ENCODE measurements at regions not wholly inside any gene's neighbourhood (a gene's known extent, or its start where the extent isn't known, plus 50 kb on each side); places are given as distances from the start of the nearest gene placed in this dataset.

DNA sequence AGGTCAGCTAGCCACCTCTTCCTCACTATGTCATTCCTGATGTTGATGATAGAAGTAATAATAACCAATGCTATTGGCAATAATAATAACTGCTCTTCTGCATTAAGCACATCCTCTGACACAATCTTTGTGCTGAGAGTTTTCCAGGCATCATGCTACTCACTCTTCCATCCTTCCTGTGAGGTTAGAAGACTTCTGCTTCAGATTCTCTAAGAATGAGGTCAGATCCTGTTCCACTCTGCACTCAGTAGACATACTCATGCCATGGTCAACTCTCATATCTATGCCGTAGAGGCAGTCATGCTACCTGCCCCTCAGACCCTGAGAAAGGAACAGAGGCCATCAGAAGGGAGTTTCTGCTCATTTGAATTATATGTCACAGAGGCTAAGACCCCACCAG is 98.1 kb upstream of the TOP1 start:
- H3K27me3 ChIP-seq (ENCODE audit: control insufficient read depth in 3 of 3, insufficient read depth in 3 of 3, low read length in 2 of 3) = no peaks in the 10 kb centered on the region
- 71 to 78% methylated on average over 1 of the region's 1 CpG for WGBS, 2 donors

DNA sequence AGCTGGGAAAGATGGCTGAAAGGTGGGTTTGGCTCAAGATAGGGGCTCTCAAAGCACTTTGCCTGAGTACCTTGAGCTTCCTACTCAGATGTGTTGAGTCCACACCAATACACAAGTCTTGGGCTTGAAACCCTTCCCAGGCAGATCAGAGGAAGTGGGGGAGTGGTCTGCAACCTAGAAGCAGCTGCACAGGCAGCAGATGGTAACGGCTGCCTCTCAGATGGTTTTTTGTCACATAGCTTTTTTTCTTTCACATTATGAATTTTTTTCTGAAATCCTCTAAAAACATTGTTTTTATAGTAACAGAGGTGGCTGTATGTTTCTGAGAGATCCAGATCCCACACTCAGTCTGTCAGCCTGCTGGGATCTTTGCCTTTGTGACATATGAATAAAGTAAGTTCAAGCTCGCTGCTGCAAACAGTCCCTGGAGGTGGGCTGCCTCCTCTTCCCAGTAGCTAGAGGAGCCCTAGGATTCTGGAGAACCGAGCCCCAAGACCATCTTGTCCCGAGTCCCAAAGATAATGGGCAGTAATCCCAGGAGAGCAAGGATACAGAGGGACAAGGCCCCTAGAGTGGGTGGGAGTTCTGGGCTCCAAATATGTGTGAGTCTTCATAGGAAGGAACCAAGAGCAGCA is 97.1 kb upstream of the TOP1 start:
- Histone ChIP-seq H3K36me3 (ENCODE audit: control insufficient read depth in 4 of 4, insufficient read depth in 4 of 4, low read length in 4 of 4) (no peaks in the 10 kb centered on the region), H3K27me3 (ENCODE audit: control insufficient read depth in 3 of 3, insufficient read depth in 3 of 3, low read length in 2 of 3) (no peaks in the 10 kb centered on the region), H3K9me3 (ENCODE audit: control insufficient read depth in 4 of 4, insufficient read depth in 3 of 4, low read length in 3 of 4) (no peaks in the 10 kb centered on the region), H3K9ac (ENCODE audit: insufficient read depth in 1 of 2, low read length in 2 of 2) (no peak overlapping the region), H3K27ac (ENCODE audit: low read depth in 1 of 2, low read length in 1 of 2) (no peak overlapping the region), H3K4me1 (ENCODE audit: control insufficient read depth in 5 of 5, insufficient read depth in 5 of 5, low read length in 5 of 5) (peaks cover 0 to 8% (median 0%) of the 10 kb centered on the region in 5 donors), H3K4me3 (no peak overlapping the region)
- TF ChIP-seq, protein P1, sequence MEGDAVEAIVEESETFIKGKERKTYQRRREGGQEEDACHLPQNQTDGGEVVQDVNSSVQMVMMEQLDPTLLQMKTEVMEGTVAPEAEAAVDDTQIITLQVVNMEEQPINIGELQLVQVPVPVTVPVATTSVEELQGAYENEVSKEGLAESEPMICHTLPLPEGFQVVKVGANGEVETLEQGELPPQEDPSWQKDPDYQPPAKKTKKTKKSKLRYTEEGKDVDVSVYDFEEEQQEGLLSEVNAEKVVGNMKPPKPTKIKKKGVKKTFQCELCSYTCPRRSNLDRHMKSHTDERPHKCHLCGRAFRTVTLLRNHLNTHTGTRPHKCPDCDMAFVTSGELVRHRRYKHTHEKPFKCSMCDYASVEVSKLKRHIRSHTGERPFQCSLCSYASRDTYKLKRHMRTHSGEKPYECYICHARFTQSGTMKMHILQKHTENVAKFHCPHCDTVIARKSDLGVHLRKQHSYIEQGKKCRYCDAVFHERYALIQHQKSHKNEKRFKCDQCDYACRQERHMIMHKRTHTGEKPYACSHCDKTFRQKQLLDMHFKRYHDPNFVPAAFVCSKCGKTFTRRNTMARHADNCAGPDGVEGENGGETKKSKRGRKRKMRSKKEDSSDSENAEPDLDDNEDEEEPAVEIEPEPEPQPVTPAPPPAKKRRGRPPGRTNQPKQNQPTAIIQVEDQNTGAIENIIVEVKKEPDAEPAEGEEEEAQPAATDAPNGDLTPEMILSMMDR (IDR thresholded peaks at IDR 0.05; ENCODE audit: control extremely low read depth, extremely low read depth) = no peak
- 61 to 65% methylated on average over 4 of the region's 4 CpGs for WGBS, 2 donors
- DNase-seq (peak; percentile 55 to 84 (median 74)), ATAC-seq (ENCODE audit: insufficient read depth, low FRiP score) (no peak)

More for the DNA sequence above, 98.1 kb upstream of the TOP1 start:
- ATAC-seq (ENCODE audit: insufficient read depth, low FRiP score) (no peak), DNase-seq (no peak)
- no peaks in the 10 kb centered on the region for H3K36me3 ChIP-seq (ENCODE audit: control insufficient read depth in 4 of 4, insufficient read depth in 4 of 4, low read length in 4 of 4)
- peaks cover 0 to 8% (median 0%) of the 10 kb centered on the region in 5 donors for H3K4me1 ChIP-seq (ENCODE audit: control insufficient read depth in 5 of 5, insufficient read depth in 5 of 5, low read length in 5 of 5)
- H3K4me3 ChIP-seq = no peak overlapping the region
- H3K9me3 ChIP-seq (ENCODE audit: control insufficient read depth in 4 of 4, insufficient read depth in 3 of 4, low read length in 3 of 4) = peaks cover 0 to 2% (median 0%) of the 10 kb centered on the region in 4 donors
- no peak overlapping the region for H3K27ac ChIP-seq (ENCODE audit: low read depth in 1 of 2, low read length in 1 of 2)
- TF ChIP-seq, protein P1 (IDR thresholded peaks at IDR 0.05; ENCODE audit: control extremely low read depth, extremely low read depth) = no peak
- no peak overlapping the region for H3K9ac ChIP-seq (ENCODE audit: insufficient read depth in 1 of 2, low read length in 2 of 2)

DNA sequence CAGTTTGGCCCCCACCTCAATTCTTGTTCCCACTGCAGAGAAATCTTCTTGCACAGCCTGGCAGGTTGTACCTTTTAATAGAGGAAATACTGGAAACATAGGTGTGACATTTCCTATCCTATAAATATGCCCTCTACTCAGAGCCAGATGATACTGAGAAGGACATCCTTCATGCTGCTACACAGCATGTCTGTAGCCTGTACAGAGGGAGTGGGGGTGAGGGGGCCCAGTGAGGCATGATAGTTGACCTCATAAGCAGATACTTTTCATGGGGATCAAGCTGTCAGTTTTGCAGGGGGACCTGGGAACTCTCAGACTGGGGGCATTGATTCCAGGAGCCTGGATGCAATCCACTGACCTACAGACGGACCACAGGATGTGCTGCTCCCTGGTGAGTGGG is 96.2 kb upstream of the TOP1 start:
- DNase-seq (no peak), ATAC-seq (ENCODE audit: insufficient read depth, low FRiP score) (no peak)
- TF ChIP-seq, protein P1 (IDR thresholded peaks at IDR 0.05; ENCODE audit: control extremely low read depth, extremely low read depth) = no peak
- Histone ChIP-seq H3K9me3 (ENCODE audit: control insufficient read depth in 4 of 4, insufficient read depth in 3 of 4, low read length in 3 of 4) (no peaks in the 10 kb centered on the region), H3K27me3 (ENCODE audit: control insufficient read depth in 3 of 3, insufficient read depth in 3 of 3, low read length in 2 of 3) (no peaks in the 10 kb centered on the region), H3K27ac (ENCODE audit: low read depth in 1 of 2, low read length in 1 of 2) (no peak overlapping the region), H3K4me3 (no peak overlapping the region), H3K36me3 (ENCODE audit: control insufficient read depth in 4 of 4, insufficient read depth in 4 of 4, low read length in 4 of 4) (no peaks in the 10 kb centered on the region), H3K4me1 (ENCODE audit: control insufficient read depth in 5 of 5, insufficient read depth in 5 of 5, low read length in 5 of 5) (peaks cover 0 to 8% (median 0%) of the 10 kb centered on the region in 5 donors), H3K9ac (ENCODE audit: insufficient read depth in 1 of 2, low read length in 2 of 2) (no peak overlapping the region)
- WGBS, 2 donors = 71 to 82% methylated on average over 1 of the region's 1 CpG

DNA sequence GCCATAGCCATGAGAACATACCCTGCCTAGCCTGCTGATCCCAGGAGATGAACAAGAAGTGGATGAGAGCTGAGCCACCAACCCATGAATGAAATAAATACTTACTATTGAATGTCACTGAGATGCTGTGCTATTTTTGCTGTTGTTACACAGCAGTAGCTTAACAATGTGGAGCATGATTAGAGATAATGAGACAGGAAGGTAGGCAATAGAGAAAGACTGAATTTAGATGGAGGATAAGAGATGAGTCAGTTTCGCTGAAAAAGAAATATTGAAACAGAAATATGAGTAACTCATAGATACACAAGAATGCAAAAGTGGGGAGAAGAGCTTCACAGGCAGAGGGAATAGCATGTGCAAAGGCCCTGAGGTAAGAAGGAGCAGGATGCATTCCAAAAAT is 94.9 kb upstream of the TOP1 start:
- peaks cover 0 to 8% (median 0%) of the 10 kb centered on the region in 5 donors for H3K4me1 ChIP-seq (ENCODE audit: control insufficient read depth in 5 of 5, insufficient read depth in 5 of 5, low read length in 5 of 5)
- no peak overlapping the region for H3K27ac ChIP-seq (ENCODE audit: low read depth in 1 of 2, low read length in 1 of 2)
- no peaks in the 10 kb centered on the region for H3K9me3 ChIP-seq (ENCODE audit: control insufficient read depth in 4 of 4, insufficient read depth in 3 of 4, low read length in 3 of 4)
- H3K4me3 ChIP-seq = no peak overlapping the region
- TF ChIP-seq, protein P1 (IDR thresholded peaks at IDR 0.05; ENCODE audit: control extremely low read depth, extremely low read depth) = no peak
- no peaks in the 10 kb centered on the region for H3K27me3 ChIP-seq (ENCODE audit: control insufficient read depth in 3 of 3, insufficient read depth in 3 of 3, low read length in 2 of 3)
- no peaks in the 10 kb centered on the region for H3K36me3 ChIP-seq (ENCODE audit: control insufficient read depth in 4 of 4, insufficient read depth in 4 of 4, low read length in 4 of 4)
- ATAC-seq (ENCODE audit: insufficient read depth, low FRiP score) (no peak), DNase-seq (no peak)
- WGBS, 2 donors = 91 to 97% methylated on average over 1 of the region's 1 CpG
- no peak overlapping the region for H3K9ac ChIP-seq (ENCODE audit: insufficient read depth in 1 of 2, low read length in 2 of 2)
